ENCODE measurements at regions not wholly inside any gene's neighbourhood (a gene's known extent, or its start where the extent isn't known, plus 50 kb on each side); places are given as distances from the start of the nearest gene placed in this dataset.
A peak's percentile ranks its signal among the peaks of the same experiment; 100 is the strongest.

GRCh38 chr5:158121678-158122077 is 262.7 kb upstream of the CLINT1 start:
- TF ChIP-seq POLR2A (IDR thresholded peaks at IDR 0.05) (no peak), CTCF (IDR thresholded peaks at IDR 0.05 in 4 of 5, conservative IDR thresholded peaks at IDR 0.05 in 1 of 5) (no peak)
- in situ Hi-C loops (cut with MboI; ENCODE audit: low sequenced_read_pairs in 4 of 4) = no loop called here
- Histone ChIP-seq H3K4me1 (no peaks in the 10 kb centered on the region), H3K27me3 (no peaks in the 10 kb centered on the region), H3K9me3 (no peaks in the 10 kb centered on the region), H3K4me3 (no peak overlapping the region), H3K36me3 (no peaks in the 10 kb centered on the region), H3K27ac (no peak overlapping the region)
- DNase-seq = no peak
- ATAC-seq = no peak
- intact Hi-C loops (cut with DNase I; ENCODE audit: low total_unique reads) = no loop called here

DNA sequence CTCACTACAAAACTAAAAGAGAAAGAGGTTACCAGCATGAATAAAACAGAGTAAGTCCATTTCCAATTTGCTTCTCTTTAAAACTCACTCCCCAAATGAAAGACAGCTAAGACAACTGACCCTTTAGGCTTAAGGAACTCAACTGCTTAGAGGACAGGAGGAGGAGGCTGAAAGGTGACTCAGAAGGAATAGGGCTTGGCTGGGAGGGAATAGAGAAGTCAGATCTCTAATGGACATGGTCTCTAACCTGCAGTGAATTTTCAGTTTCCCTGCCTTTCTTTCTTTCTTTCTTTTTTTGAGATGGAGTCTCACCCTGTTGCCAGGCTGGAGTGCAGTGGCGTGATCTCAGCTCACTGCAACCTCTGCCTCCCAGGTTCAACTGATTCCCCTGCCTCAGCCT is 261.8 kb upstream of the CLINT1 start:
- Histone ChIP-seq H3K27ac (no peak overlapping the region), H3K4me3 (no peak overlapping the region), H3K27me3 (no peaks in the 10 kb centered on the region), H3K36me3 (no peaks in the 10 kb centered on the region), H3K4me1 (no peaks in the 10 kb centered on the region), H3K9me3 (no peaks in the 10 kb centered on the region)
- intact Hi-C loops (cut with DNase I; ENCODE audit: low total_unique reads) = no loop called here
- DNase-seq = no peak
- ATAC-seq = no peak
- no peak for TF ChIP-seq CTCF (IDR thresholded peaks at IDR 0.05 in 4 of 5, conservative IDR thresholded peaks at IDR 0.05 in 1 of 5)
- no peak for TF ChIP-seq POLR2A (IDR thresholded peaks at IDR 0.05)
- in situ Hi-C loops (cut with MboI; ENCODE audit: low sequenced_read_pairs in 4 of 4) = no loop called here

DNA sequence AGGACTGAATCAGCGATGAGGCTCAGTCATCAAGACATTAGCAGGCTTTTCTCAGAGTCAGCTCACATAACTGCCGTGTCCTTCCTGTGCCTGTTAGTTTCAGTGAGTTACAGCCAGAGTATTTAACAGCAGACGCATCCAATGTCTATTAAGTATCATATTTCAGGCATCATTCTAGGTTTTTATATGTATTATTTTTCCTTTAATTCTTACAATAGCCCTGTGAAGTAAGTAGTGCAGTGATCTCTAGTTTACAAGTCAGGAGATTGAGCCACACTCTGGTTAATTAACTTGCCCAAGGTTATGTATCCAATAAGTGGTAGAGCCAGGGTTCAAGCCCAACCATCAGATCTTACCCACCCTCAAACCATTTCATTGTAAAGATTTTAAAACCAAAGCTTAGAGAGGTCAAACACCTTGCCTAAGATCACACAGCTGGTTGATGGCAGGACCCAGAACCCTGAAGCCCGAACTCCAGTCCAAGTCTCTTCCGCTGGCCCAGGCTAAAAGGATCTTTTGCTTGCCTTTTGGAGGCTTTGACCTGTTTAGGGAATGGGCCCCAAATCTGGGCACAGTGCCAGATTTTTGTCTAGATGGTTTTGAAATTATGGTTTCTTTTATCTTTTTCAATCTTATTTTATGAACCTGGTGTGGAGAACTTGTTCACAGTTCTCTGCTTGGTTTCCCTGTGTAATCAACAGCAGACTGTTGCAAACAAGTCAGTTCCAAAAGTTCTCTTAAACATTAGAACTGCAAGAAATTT is 261.2 kb upstream of the CLINT1 start:
- H3K4me3 ChIP-seq = no peak overlapping the region
- no peaks in the 10 kb centered on the region for H3K36me3 ChIP-seq
- no peaks in the 10 kb centered on the region for H3K27me3 ChIP-seq
- no peak for TF ChIP-seq POLR2A (IDR thresholded peaks at IDR 0.05)
- TF ChIP-seq CTCF (IDR thresholded peaks at IDR 0.05 in 4 of 5, conservative IDR thresholded peaks at IDR 0.05 in 1 of 5) = no peak
- ATAC-seq = no peak
- no peak for DNase-seq
- in situ Hi-C loops (cut with MboI; ENCODE audit: low sequenced_read_pairs in 4 of 4) (no loop called here), intact Hi-C loops (cut with DNase I; ENCODE audit: low total_unique reads) (no loop called here)
- H3K27ac ChIP-seq = no peak overlapping the region
- no peaks in the 10 kb centered on the region for H3K9me3 ChIP-seq
- no peaks in the 10 kb centered on the region for H3K4me1 ChIP-seq

DNA sequence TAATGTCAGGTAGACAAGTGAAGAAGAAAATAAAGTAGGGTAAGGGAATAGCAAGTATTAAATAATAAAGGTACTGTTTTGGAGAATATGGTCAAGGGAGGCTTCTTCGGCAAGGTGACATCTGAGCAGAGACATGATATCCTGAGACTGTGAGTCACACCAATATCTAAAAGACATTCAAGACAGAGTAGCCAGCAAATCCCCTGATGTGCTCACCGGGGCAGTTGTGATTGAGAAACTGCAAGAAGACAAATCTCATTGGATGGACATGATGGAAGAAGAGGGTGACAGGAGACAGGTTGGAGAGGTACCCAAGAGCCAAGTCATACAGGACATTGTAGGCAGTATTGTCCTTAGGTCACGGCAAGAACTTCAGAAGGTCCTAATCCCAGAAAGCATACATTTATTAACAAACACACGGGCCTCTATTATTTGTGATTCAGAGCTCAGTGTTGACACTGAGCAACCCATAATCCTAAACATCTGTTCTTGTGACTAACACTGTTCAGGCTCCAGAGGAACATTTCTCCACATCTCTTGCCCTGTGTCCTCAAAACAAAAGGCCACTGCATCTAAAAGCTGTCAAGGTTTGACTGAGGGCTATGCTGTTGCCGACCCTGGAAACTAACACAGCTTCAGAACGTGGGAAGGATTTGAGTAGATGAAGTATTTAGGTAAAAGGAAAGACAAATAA is 258.7 kb upstream of the CLINT1 start:
- Histone ChIP-seq H3K4me1 (no peaks in the 10 kb centered on the region), H3K9me3 (no peaks in the 10 kb centered on the region), H3K27me3 (no peaks in the 10 kb centered on the region), H3K4me3 (no peak overlapping the region), H3K27ac (no peak overlapping the region), H3K36me3 (no peaks in the 10 kb centered on the region)
- peak in 1 of 2 donors; percentile 39 for DNase-seq
- intact Hi-C loops (cut with DNase I; ENCODE audit: low total_unique reads) (no loop called here), in situ Hi-C loops (cut with MboI; ENCODE audit: low sequenced_read_pairs in 4 of 4) (no loop called here)
- no peak for TF ChIP-seq CTCF (IDR thresholded peaks at IDR 0.05 in 4 of 5, conservative IDR thresholded peaks at IDR 0.05 in 1 of 5)
- no peak for TF ChIP-seq POLR2A (IDR thresholded peaks at IDR 0.05)
- ATAC-seq = peak; percentile 60 to 72

Data from gastrocnemius medialis (tissue), 4 donors.